HG03039 (cell line): ENCODE measurements at regions not wholly inside any gene's neighbourhood (a gene's known extent, or its start where the extent isn't known, plus 50 kb on each side); places are given as distances from the start of the nearest gene placed in this dataset.
"Not testable (repeated sequence)": the region's sequence is repeated elsewhere in the genome, so short reads cannot be mapped to it uniquely, and the experiment has no call there.

Experiments used
- ATAC-seq: cut with Tn5 transposase; IDR thresholded peaks from one replicate; pipeline ENCODE4 v1.9.1; 2021; ENCODE audit warnings: mild to moderate bottlenecking, moderate library complexity; ENCODE audit not compliant: unreplicated experiment

- ATAC-seq: no peak
These were observed 1140.4 kb downstream of the RPIA start for GRCh38 chr2:89831641-89832498.

DNA sequence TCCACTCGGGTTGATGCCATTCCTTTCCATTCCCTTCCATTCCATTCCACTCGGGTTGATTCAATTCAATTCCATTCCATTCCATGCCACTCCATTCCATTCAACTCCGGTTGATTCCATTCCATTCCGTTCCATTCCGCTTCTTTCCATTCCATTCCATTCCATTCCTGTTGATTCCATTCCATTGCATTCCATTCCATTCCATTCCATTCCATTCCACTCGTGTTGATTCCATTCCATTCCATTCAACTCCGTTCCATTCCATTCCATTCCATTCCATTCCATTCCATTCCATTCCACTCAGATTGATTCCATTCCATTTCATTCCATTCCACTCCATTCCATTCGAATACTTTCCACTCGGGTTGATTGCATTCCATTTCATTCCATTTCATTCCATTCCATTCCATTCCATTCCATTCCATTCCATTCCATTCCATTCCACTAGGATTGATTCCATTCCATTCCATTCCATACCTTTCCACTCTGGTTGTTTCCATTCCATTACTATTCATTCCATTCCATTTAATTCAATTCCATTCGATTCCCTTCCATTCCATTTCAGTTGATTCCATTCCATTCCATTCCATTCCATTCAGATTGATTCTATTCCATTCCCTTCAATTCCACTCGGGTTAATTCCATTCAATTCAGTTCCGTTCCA, 1141.8 kb downstream of the RPIA start:
- ATAC-seq: peak; percentile 45

DNA sequence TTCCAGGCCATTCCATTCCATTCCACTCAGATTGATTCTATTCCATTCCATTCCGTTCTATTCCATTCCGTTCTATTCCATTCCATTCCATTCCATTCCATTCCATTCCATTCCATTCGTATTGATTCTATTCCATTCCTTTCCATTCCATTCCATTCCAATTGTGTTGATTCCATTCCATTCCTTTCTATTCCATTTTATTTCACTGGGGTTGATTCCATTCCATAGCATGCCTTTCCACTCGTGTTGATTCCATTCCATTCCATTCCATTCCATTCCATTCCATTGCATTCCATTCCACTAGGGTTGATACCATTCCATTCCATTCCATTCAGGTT, 1142.3 kb downstream of the RPIA start:
- ATAC-seq: no peak

DNA sequence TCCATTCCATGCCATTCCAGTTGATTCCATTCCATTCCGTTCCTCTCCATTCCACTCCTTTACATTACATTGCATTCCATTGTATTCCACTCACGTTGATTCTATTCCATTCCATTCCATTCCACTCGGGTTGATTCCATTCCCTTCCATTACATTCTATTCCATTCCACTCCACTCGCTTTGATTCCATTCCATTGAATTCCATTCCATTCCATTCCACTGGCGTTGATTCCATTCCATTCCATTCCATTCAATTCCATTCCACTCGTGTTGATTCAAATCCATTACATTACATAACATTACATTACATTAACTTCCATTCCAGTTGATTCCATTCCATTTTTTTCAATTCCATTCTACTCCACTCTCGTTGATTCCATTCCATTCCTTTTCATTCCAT, 1142.8 kb downstream of the RPIA start:
- ATAC-seq: no peak

GRCh38 chr2:89836326-89836725, 1144.9 kb downstream of the RPIA start:
- peak; percentile 34 for ATAC-seq

DNA sequence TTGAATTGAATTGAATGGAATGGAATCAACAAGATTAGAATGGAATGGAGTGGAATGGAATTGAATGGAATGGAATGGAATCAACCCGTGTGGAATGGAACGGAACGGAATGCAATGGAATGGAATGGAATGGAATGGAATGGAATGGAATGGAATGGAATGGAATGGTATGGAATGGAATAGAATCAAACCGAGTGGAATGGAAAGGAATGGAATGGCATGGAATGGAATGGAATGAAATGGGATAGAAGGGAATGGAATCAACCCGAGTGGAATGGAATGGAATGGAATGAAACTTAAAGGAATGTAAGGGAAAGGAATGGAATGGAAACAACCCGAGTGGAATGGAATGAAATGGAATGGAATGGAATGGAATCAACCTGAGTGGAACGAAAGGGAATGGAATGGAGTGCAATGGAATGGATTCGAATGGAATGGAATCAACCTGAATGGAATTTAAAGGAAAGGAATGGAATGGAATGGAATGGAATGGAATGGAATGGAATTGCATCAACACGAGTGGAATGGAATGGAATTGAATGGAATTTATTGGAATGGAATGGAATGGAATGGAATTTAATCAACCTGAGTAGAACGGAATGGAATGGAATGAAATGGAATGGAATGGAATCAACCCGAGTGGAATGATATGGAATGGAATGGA, 1146.6 kb downstream of the RPIA start:
- no peak for ATAC-seq

- ATAC-seq: not testable (repeated sequence)
These were observed 1148.7 kb downstream of the RPIA start for GRCh38 chr2:89840175-89840574.

- not testable (repeated sequence) for ATAC-seq
These were observed 1149.5 kb downstream of the RPIA start for GRCh38 chr2:89840781-89841475.

- no peak for ATAC-seq
These were observed 1150.0 kb downstream of the RPIA start for GRCh38 chr2:89841476-89841840.

- ATAC-seq: no peak
These were observed 1150.9 kb downstream of the RPIA start for GRCh38 chr2:89842180-89842908.

DNA sequence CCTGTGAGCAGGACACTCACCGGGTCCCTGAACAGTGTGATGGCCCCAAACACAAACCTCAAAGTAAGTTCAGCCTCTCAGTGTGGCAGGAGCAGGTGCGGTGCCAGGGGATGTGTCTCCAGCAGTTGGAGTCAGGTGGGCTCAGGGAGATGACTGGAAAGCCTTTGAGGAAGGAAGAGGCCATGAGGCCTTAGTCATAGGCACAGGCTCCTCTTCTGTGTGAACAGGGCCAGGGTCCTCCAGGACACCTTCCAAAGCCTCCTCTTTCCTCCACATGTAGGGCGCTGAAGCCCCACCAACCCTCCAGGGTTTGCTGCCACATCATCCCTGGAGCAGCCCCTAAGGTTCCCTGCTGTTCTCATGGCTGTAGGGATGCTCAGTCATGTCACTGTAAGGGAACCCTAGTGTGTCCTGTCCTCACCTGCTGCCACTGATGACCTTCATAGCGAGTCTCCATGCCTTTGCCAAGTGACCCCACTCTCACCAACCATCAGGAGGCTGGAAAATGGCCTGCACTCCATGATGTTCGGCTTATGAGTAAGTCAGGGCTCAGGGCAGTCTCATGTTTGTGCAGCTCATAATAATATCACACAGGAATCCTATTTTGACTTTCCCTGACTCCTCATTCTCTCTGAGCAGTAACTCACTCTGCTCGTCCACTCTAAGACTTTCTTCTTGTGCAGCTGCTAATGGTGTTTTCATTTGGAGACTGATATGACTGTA, 1152.9 kb downstream of the RPIA start:
- ATAC-seq: no peak

- no peak for ATAC-seq
These were observed 1154.1 kb downstream of the RPIA start for GRCh38 chr2:89845532-89845931.

- no peak for ATAC-seq
These were observed 1156.6 kb downstream of the RPIA start for GRCh38 chr2:89848114-89848513.

DNA sequence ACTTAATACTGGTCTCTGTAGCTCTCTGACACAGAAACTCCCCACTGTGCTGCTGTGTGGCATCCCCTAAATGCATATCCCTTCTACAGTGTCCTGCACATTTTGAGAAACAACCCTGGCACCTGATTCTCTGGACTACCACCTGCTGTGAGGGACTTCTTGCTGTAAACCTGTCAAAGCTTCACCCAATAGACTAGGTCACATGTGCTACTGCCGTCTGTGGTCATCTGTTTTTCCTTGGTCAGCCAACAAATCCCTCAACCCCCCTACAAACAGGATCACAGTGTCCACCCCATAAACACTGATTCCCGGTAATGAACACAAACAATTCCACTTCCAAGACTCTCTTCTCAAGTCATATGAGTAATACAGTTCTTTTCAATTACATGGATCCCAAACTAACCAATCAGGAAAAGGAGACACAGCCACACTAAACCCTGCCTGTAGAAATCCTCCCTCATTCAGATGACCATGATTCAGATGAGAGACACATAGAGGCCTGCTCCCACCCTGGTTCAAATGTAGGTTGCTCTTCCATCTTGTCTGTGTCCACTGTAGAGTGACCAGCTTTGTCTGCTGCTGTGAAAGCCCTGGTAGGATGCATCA, 1157.4 kb downstream of the RPIA start:
- ATAC-seq: no peak

- ATAC-seq: no peak
These were observed 1158.3 kb downstream of the RPIA start for GRCh38 chr2:89849731-89850130.

DNA sequence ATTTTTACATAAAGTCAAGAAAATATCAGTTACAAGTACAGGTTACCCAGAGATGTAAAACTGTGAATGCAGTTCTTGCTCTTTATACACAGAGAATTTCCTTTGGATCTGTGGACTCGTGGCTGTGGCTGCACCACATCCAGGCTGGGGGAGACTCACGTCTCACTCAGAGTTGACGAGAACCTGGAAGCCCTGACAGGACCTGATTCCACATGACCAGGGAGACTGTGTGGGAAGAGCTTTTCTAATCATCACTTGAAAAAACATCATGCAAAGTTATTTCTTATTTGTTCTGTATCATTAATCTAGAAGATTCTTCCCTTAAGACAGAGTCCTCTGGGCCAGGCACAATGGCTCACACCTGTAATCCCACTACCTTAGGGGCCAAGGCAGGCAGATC, 1159.0 kb downstream of the RPIA start:
- no peak for ATAC-seq

GRCh38 chr2:89850881-89851582, 1159.6 kb downstream of the RPIA start:
- ATAC-seq: no peak

DNA sequence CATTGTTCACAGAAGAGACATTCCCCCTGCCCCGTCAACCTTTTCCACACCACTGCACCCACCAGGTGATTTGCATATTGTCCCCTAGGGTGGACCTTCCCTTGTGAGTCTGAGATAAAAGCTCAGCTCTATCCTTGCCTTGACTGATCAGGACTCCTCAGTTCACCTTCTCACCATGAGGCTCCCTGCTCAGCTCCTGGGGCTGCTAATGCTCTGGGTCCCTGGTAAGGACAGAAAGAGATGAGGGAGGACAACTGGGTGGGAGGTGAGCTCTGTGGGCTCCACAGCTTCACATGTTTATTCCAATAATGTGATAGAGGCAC, 1160.1 kb downstream of the RPIA start:
- ATAC-seq: no peak

DNA sequence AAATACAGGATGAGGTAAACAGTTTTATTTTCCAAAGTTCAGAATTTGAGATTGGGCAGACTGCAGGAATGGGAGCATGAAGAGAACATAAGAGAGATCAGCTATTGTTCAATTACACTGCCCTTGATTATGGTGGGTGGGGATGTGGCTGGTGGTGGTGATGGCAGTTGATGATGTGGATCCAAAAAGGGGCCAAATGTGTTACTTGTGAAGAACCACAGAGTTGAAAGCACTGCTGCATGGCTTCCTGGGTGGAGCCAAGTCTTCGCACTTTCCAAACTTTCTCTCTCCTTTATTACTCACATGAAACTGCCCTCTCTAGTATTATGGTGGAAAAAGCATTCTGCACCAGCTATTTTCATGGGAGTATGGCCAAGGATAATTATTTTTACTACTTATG, 1162.0 kb downstream of the RPIA start:
- ATAC-seq: not testable (repeated sequence)
